Femur (tissue), 1 donor: ENCODE measurements at regions not wholly inside any gene's neighbourhood (a gene's known extent, or its start where the extent isn't known, plus 50 kb on each side); places are given as distances from the start of the nearest gene placed in this dataset.
"Not testable (repeated sequence)": the region's sequence is repeated elsewhere in the genome, so short reads cannot be mapped to it uniquely, and the experiment has no call there.

ENCODE experiments used
- DNase-seq: peaks from one replicate; pipeline ENCODE4 v3.0.0-alpha.2; 2017

DNA sequence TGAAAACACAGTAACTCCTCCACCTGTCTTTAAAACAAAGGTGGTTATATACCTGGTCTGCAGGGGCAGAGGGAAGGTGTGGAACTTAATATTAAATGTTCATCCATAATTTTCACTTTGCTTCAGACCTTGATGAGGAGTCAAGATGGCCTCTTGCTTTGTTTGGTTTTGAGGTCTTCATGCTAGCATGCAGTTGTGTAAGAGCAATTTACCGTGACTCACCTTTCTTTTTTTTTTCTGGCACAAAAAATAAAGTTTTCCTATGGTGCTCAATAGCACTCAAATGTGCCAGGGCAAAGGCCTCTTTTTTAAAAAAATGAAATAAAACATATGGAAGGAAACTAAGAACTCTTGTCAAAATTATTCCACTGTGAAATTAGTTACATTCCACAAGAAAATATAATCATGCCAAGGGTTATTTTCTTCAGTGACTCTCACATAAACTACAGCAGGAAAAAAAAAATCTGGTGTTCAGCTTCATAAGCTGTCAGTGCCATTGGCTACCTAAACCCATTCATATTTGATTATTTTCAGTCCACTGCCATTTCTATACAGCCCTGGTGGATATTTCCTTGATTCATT lies 128.2 kb downstream of the SLC7A11 start:
- DNase-seq: no peak

GRCh38 chr4:138112890-138113289 lies 129.3 kb downstream of the SLC7A11 start:
- not testable (repeated sequence) for DNase-seq

- no peak for DNase-seq
Observed at GRCh38 chr4:138112389-138112788, 129.8 kb downstream of the SLC7A11 start.

DNA sequence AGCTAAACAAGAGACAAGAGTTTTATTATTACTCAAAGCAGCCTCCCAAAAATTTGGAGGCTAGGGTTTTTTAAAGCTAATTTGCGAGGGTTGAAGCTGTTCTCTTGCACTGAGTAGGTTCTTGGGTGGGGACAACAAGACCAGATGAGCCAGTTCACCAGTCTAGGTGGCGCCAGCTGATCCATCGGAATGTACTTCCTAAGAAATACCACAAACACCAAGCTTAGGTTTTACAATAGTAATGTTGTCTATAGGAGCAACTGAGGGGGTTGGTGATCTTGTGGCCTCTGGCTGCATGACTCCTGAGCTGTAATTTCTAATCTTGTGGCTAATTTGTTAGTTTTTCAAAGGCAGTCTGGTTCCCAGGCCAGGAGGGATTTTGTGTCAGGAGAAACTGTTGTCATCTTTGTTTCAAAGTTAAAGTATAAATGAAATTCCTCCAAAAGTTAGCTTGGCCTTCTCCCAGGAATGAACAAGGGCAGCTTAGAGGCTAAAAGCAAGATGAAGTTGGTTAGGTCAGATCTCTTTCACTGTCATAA lies 130.6 kb downstream of the SLC7A11 start:
- DNase-seq: no peak

DNA sequence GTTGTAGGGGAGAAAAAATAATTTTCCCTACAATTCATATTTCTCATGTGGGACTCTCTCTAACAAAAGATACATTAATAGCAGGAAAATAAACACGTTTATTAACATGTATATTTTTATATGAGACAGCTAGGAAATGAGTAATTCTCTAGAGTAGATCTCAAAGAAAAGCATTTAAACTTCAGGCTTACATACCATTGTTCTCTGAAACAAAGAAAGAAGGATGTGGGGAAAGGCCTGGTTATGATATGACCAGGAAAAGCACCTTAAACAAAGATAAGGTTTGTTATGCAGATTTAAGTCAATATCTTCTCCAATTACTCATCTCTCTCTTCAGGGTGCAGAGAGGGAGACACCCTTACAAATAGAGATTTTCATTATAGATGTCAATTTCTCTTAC lies 131.3 kb downstream of the SLC7A11 start:
- no peak for DNase-seq

GRCh38 chr4:138107023-138107422 lies 135.1 kb downstream of the SLC7A11 start:
- no peak for DNase-seq

GRCh38 chr4:138105331-138105730 lies 136.8 kb downstream of the SLC7A11 start:
- DNase-seq: no peak

DNA sequence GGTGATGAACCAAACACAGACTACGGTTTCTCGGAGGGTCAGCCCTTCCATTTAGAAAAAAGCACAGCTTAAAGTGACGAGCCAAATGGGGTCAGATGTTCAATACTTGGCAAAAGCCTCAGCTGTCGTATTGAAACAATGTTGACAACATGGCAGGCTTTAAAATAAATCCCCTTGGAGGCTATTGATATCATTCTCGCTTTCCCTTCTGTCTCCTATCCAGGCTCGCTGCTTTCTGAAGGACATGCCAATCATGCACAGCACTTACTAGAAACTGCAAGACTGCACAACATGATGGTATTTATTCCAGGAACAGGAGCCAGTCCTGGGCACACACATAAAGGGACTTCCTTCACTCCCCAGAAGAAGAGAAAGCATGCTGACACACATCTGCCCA lies 137.9 kb downstream of the SLC7A11 start:
- DNase-seq: peak; percentile 55

DNA sequence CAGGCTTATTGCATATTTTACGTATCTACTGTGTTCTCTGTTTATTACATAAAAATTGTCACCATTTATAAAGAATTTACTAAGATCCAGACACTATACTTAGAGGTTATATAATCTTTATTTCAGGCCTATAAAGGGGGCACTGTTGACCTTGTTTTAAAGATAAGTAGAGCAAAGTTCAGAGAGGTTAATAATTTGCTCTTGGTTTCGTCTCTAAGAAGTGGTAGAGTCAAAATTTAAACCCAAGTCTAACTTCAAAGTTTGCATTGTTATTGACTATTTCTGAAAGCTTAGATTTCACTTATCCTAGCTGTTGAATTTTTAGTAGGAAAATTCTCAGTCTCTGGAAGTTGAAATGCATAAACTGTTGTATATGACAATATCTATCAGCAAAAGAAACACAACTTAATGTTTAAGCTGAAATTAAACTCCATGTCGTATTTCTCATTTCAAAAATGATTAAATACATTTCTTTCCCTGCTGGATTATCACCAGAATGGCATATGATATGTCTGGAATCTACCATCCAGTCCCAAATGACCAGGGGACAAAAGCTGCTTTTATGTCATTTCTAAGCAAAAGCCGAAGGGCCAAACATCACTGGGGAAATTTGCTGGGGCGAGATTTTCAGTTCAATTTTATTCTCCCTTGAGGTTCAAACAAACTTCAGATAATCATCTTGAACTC lies 138.4 kb downstream of the SLC7A11 start:
- no peak for DNase-seq

- no peak for DNase-seq
Observed at GRCh38 chr4:138099385-138099784, 142.8 kb downstream of the SLC7A11 start.

- DNase-seq: no peak
Observed at GRCh38 chr4:138097912-138098600, 144.1 kb downstream of the SLC7A11 start.

DNA sequence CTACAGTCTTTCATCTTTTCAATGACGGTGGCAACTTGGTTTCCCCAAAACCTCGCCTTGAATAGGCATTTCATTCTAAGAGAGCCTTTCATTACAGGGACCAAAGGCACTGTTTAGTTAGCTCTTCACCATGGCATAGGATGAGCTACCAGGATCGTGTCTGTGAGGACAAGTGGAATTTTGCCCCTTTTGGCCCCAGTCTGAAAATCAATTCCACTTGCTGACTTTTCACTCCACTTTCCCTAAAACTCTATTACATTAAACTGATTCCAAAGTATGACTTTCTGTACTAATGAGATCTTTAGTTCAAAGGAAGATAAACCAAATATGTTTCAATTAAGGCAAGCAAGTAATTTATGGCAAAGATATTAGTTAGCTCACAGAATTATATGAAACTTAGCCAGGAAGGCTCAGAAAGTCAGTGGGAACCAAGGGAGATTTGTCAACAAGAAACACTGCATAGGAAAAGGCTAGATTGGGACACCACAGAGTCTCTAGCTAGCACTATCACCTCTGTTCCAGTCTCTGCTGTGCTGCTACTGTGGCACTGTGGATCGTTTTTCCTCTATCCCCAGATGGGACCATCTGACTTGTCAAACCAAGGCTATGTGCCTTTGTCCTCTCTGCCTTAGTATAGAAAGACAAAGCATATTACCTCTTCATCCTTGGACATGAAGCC lies 145.6 kb downstream of the SLC7A11 start:
- DNase-seq: no peak

GRCh38 chr4:138095378-138095777 lies 146.8 kb downstream of the SLC7A11 start:
- DNase-seq: no peak

DNA sequence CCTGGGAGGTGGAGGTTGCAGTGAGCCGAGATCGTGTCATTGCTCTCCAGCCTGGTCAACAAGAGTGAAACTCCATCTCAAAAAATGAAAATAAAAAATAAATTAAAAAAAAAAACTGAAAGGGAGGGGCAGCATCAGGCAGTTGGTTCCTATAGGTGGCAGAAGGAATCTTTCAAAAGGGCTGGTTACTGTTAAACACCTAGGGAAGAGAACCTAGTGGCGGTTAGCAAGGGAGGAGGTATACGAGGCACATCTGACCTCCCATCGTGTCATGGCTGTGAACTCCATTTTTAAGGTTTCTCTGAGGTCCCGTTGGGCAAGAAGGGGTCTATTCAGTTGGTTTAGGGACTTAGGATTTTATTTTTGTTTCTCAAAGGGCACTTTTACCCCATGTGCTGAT lies 150.1 kb downstream of the SLC7A11 start:
- DNase-seq: no peak

- DNase-seq: no peak
Observed at GRCh38 chr4:138090918-138091676, 151.1 kb downstream of the SLC7A11 start.

GRCh38 chr4:138090150-138090917 lies 151.8 kb downstream of the SLC7A11 start:
- DNase-seq: peak; percentile 75

DNA sequence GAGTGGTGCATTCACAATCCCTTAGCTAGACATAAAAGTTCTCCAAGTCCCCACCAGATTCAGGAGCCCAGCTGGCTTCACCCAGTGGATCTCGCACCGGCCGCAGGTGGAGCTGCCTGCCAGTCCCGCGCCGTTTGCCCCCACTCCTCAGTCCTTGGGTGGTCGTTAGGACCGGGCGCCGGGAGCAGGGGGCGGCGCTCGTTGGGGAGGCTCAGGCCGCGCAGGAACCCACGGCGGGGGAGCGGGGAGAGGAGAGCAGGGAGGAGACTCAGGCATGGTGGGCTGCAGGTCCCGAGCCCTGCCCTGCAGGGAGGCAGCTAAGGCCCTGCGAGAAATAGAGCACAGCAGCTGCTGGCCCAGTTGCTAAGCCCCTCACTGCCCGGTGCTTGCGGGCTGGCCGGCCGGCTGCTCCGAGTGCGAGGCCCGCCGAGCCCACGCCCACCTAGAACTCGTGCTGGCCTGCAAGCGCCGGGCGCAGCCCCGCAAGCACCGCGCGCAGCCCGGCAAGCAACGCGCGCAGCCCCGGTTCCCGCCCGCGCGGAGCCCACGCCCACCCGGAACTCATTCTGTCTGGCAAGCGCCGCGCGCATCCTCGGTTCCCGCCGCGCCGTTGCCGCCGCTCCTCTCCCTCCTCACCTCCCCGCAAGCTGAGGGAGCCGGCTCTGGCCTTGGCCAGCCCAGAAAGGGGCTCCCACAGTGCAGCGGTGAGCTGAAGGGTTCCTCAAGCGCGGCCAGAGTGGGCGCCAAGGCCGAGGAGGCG lies 153.5 kb downstream of the SLC7A11 start:
- DNase-seq: no peak

GRCh38 chr4:138087066-138087719 lies 155.0 kb downstream of the SLC7A11 start:
- no peak for DNase-seq

GRCh38 chr4:138086611-138087041 lies 155.5 kb downstream of the SLC7A11 start:
- no peak for DNase-seq

DNA sequence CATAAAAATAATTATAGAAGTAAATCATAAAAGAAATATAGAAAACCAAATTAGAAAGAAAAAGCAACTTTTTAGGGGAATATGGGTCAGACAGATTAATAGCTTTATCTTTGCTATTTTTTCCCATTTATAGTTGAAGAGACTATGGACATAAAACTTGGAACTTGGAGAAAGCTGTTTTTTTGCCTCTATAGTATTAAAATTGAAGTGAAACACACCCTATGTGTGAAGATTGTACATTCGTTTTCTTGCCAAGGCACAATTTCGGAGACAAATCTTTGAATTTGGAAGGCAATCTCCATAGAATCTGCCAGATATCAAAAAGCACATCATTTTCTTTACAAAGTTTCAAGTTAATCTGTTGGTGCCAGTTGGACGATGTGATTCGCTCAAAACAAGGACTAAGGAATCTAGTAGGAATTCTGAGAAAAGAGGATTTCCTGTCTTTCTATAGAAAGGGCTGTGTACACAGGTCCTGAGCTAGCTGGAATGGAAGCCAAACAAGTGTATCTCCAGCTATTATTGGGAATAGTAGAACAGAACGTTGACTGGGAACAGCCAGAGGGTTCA lies 156.3 kb downstream of the SLC7A11 start:
- DNase-seq: no peak
